SK-N-SH (cell line): ENCODE measurements at regions not wholly inside any gene's neighbourhood (a gene's known extent, or its start where the extent isn't known, plus 50 kb on each side); places are given as distances from the start of the nearest gene placed in this dataset.

Source experiments
- ELF1 ChIP-seq: IDR thresholded peaks from 2 replicates; pipeline ENCODE4 v1.4.0; 2012
- EP300 ChIP-seq, 2 experiments: IDR thresholded peaks; 2 replicates each; pipeline versions ENCODE4 v1.4.0 to v1.6.1; 2012; ENCODE audit warnings: borderline replicate concordance in 1 of 2, low read depth in 1 of 2, low read length in 1 of 2
- FOSL2 ChIP-seq: IDR thresholded peaks from 2 replicates; pipeline ENCODE4 v1.4.0; 2012; ENCODE audit warnings: low read depth, mild to moderate bottlenecking, moderate library complexity, borderline replicate concordance
- FOXM1 ChIP-seq: IDR thresholded peaks from 2 replicates; pipeline ENCODE4 v1.4.0; 2012; ENCODE audit warnings: low read depth, mild to moderate bottlenecking
- GABPA ChIP-seq: IDR thresholded peaks from 2 replicates; pipeline ENCODE4 v1.4.0; 2012; ENCODE audit warnings: low read depth, mild to moderate bottlenecking
- POLR2AphosphoS5 ChIP-seq: IDR thresholded peaks from 2 replicates; pipeline ENCODE4 v1.6.1; 2012; ENCODE audit warnings: low read depth, low read length
- TAF1 ChIP-seq: IDR thresholded peaks from 2 replicates; pipeline ENCODE4 v1.6.1; 2012; ENCODE audit warnings: low read depth, mild to moderate bottlenecking, low read length, moderate library complexity, borderline replicate concordance
- YY1 ChIP-seq: IDR thresholded peaks from 2 replicates; pipeline ENCODE4 v1.4.0; 2012; ENCODE audit warnings: low read depth, mild to moderate bottlenecking
- TF ChIP-seq, protein P1 (sequence below): fragments of 200-600 bp; sonication (generic); IDR thresholded peaks from 2 replicates; pipeline ENCODE4 v1.6.1; 2017; ENCODE audit warnings: antibody characterized with exemption, mild to moderate bottlenecking, moderate library complexity

DNA sequence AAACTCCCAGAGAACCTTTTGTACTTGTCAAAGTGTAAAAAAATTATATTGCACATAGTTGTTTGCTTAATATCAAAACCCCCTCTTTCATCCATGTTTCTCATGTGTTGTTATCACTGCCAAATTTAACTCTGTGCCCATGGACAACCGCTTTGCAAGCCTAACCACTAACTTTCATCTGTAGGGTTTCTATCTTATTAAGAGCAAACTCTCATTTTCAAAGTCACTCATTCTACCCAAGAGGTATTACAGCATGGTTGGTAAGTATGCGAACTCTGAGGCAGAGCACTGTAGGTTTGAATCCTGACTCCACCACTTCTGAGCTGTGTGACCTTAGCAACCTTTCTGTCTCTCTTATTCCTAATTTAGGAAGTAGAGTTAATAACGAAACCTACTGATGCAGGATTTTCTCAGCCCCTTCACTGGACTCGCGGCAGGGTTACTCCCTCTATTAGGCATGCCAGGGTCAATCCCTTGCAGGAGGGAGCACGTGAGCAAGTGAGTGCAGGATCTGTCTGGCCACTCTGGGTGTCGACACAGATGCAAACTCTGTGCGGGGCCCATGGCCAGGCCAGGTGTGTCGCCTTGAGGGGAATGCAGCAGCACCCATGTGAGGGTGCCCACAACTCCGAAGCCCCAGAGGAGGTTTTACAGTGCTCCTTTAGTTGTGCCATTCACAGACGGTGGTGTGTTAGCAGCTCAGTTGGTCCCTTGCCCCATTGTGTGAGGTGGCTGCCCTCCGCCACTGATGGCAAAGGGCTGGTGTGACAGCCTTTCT lies 361.5 kb upstream of the ADGRL2 start:
- TF ChIP-seq TAF1 (no peak), YY1 (no peak), FOSL2 (no peak), FOXM1 (no peak), POLR2AphosphoS5 (no peak), EP300 (IDR thresholded peaks at IDR 0.05; ENCODE audit: borderline replicate concordance in 1 of 2, low read depth in 1 of 2, low read length in 1 of 2) (no peak), ELF1 (no peak), GABPA (no peak)
- TF ChIP-seq, protein P1, sequence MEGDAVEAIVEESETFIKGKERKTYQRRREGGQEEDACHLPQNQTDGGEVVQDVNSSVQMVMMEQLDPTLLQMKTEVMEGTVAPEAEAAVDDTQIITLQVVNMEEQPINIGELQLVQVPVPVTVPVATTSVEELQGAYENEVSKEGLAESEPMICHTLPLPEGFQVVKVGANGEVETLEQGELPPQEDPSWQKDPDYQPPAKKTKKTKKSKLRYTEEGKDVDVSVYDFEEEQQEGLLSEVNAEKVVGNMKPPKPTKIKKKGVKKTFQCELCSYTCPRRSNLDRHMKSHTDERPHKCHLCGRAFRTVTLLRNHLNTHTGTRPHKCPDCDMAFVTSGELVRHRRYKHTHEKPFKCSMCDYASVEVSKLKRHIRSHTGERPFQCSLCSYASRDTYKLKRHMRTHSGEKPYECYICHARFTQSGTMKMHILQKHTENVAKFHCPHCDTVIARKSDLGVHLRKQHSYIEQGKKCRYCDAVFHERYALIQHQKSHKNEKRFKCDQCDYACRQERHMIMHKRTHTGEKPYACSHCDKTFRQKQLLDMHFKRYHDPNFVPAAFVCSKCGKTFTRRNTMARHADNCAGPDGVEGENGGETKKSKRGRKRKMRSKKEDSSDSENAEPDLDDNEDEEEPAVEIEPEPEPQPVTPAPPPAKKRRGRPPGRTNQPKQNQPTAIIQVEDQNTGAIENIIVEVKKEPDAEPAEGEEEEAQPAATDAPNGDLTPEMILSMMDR = no peak
